MM.1S (cell line): ENCODE measurements at regions not wholly inside any gene's neighbourhood (a gene's known extent, or its start where the extent isn't known, plus 50 kb on each side); places are given as distances from the start of the nearest gene placed in this dataset.

Source experiments
- DNase-seq: peaks from one replicate; pipeline ENCODE4 v3.0.0-alpha.2; 2015
- H2AFZ ChIP-seq: fragments of 300-600 bp; sonication (generic); 2 replicates; pipeline ENCODE4 v1.6.0; 2016; ENCODE audit warnings: antibody characterized with exemption, low read length
- H3F3A ChIP-seq: fragments of 300-600 bp; sonication (generic); 2 replicates; pipeline ENCODE4 v1.6.1; 2016; ENCODE audit warnings: mild to moderate bottlenecking, antibody characterized with exemption, low read length, moderate library complexity, mixed read lengths; ENCODE audit not compliant: insufficient read depth
- H3K27ac ChIP-seq: fragments of 300-600 bp; sonication (generic); 2 replicates; pipeline ENCODE4 v1.5.1; 2016; ENCODE audit warnings: mild to moderate bottlenecking, low read length
- H3K27me3 ChIP-seq: fragments of 300-600 bp; sonication (generic); replicated peaks from 2 replicates; pipeline ENCODE4 v1.6.0; 2016; ENCODE audit warnings: low read length; ENCODE audit not compliant: insufficient read depth
- H3K36me3 ChIP-seq: fragments of 300-600 bp; sonication (generic); replicated peaks from 2 replicates; pipeline ENCODE4 v1.6.1; 2016; ENCODE audit warnings: mild to moderate bottlenecking, low read length, mixed read lengths; ENCODE audit not compliant: insufficient read depth
- H3K4me1 ChIP-seq: fragments of 300-600 bp; sonication (generic); 2 replicates; pipeline ENCODE4 v1.6.1; 2016; ENCODE audit warnings: low read length, mixed read lengths
- H3K4me2 ChIP-seq: fragments of 300-600 bp; sonication (generic); 2 replicates; pipeline ENCODE4 v1.6.0; 2016; ENCODE audit warnings: low read depth, low read length
- H3K4me3 ChIP-seq: fragments of 300-600 bp; sonication (generic); 2 replicates; pipeline ENCODE4 v1.5.1; 2016; ENCODE audit warnings: low read length, mixed read lengths
- H3K79me2 ChIP-seq: fragments of 300-600 bp; sonication (generic); 2 replicates; pipeline ENCODE4 v1.6.1; 2016; ENCODE audit warnings: mixed run types, low read length, mixed read lengths
- H3K9ac ChIP-seq: fragments of 300-600 bp; sonication (generic); 2 replicates; pipeline ENCODE4 v1.6.1; 2016; ENCODE audit warnings: low read length, mixed read lengths
- H3K9me2 ChIP-seq: fragments of 300-600 bp; sonication (generic); replicated peaks from 2 replicates; pipeline ENCODE4 v1.6.1; 2016; ENCODE audit warnings: mild to moderate bottlenecking, low read length, mixed read lengths; ENCODE audit not compliant: insufficient read depth
- H3K9me3 ChIP-seq: fragments of 300-600 bp; sonication (generic); replicated peaks from 2 replicates; pipeline ENCODE4 v1.6.1; 2016; ENCODE audit warnings: mild to moderate bottlenecking, low read length, mixed read lengths; ENCODE audit not compliant: insufficient read depth
- H4K20me1 ChIP-seq: fragments of 300-600 bp; sonication (generic); 2 replicates; pipeline ENCODE4 v1.6.1; 2016; ENCODE audit warnings: mild to moderate bottlenecking, low read length, moderate library complexity, mixed read lengths; ENCODE audit not compliant: insufficient read depth
- CTCF ChIP-seq: fragments of 300-600 bp; sonication (generic); IDR thresholded peaks from 2 replicates; pipeline ENCODE4 v1.5.1; 2016; ENCODE audit warnings: antibody characterized with exemption, low read length, mixed read lengths
- EZH2 ChIP-seq: fragments of 300-600 bp; sonication (generic); optimal IDR thresholded peaks from 2 replicates; pipeline ENCODE3; 2017; ENCODE audit warnings: low read depth, mild to moderate bottlenecking, antibody characterized with exemption, low read length, mixed read lengths
- EZH2phosphoT487 ChIP-seq: fragments of 300-600 bp; sonication (generic); IDR thresholded peaks from 2 replicates; pipeline ENCODE4 v1.6.1; 2018; ENCODE audit warnings: antibody characterized with exemption, low read length

- H3K27me3 ChIP-seq, result no peaks in the 10 kb centered on the region
- H3K9ac ChIP-seq, result no peak overlapping the region
- H4K20me1 ChIP-seq, result no peaks in the 10 kb centered on the region
- no peaks in the 10 kb centered on the region for H3K36me3 ChIP-seq
- no peak for TF ChIP-seq EZH2phosphoT487
- TF ChIP-seq CTCF, result no peak
- TF ChIP-seq EZH2, result no peak
- no peak overlapping the region for H3K4me2 ChIP-seq
- H3K4me3 ChIP-seq, result no peak overlapping the region
- no peaks in the 10 kb centered on the region for H3F3A ChIP-seq
- H3K9me2 ChIP-seq, result no peaks in the 10 kb centered on the region
- no peak for DNase-seq
- H3K9me3 ChIP-seq, result no peaks in the 10 kb centered on the region
- no peak overlapping the region for H2AFZ ChIP-seq
- H3K27ac ChIP-seq, result no peak overlapping the region
- no peaks in the 10 kb centered on the region for H3K79me2 ChIP-seq
- no peaks in the 10 kb centered on the region for H3K4me1 ChIP-seq
These were observed 418.8 kb upstream of the NETO1 start for GRCh38 chr18:73286584-73286983.

- no peak overlapping the region for H3K27ac ChIP-seq
- H3K79me2 ChIP-seq, result no peaks in the 10 kb centered on the region
- H3K4me1 ChIP-seq, result no peaks in the 10 kb centered on the region
- no peak for DNase-seq
- H3K9me3 ChIP-seq, result no peaks in the 10 kb centered on the region
- H3K27me3 ChIP-seq, result no peaks in the 10 kb centered on the region
- no peaks in the 10 kb centered on the region for H4K20me1 ChIP-seq
- no peak overlapping the region for H2AFZ ChIP-seq
- H3K36me3 ChIP-seq, result no peaks in the 10 kb centered on the region
- TF ChIP-seq EZH2 (no peak), EZH2phosphoT487 (no peak), CTCF (no peak)
- no peak overlapping the region for H3K4me2 ChIP-seq
- no peaks in the 10 kb centered on the region for H3F3A ChIP-seq
- no peak overlapping the region for H3K4me3 ChIP-seq
- H3K9ac ChIP-seq, result no peak overlapping the region
- no peaks in the 10 kb centered on the region for H3K9me2 ChIP-seq
These were observed 416.0 kb upstream of the NETO1 start for GRCh38 chr18:73283788-73284187.

GRCh38 chr18:73283032-73283431, 415.2 kb upstream of the NETO1 start:
- TF ChIP-seq CTCF (no peak), EZH2 (no peak), EZH2phosphoT487 (no peak)
- DNase-seq, result peak; percentile 16
- Histone ChIP-seq H3K9me3 (no peaks in the 10 kb centered on the region), H3K9ac (no peak overlapping the region), H3F3A (no peaks in the 10 kb centered on the region), H3K4me1 (no peaks in the 10 kb centered on the region), H4K20me1 (no peaks in the 10 kb centered on the region), H3K27ac (no peak overlapping the region), H3K36me3 (no peaks in the 10 kb centered on the region), H3K4me2 (no peak overlapping the region), H3K27me3 (no peaks in the 10 kb centered on the region), H2AFZ (no peak overlapping the region), H3K79me2 (no peaks in the 10 kb centered on the region), H3K9me2 (no peaks in the 10 kb centered on the region), H3K4me3 (no peak overlapping the region)
